GM12873 (cell line): ENCODE measurements at regions not wholly inside any gene's neighbourhood (a gene's known extent, or its start where the extent isn't known, plus 50 kb on each side); places are given as distances from the start of the nearest gene placed in this dataset.
A peak's percentile ranks its signal among the peaks of the same experiment; 100 is the strongest.

Experiments used
- CTCF ChIP-seq: IDR thresholded peaks from 2 replicates; pipeline ENCODE4 v1.5.1; 2012; ENCODE audit warnings: low read depth, mild to moderate bottlenecking, moderate library complexity, low read length, control low read depth; ENCODE audit not compliant: insufficient read depth; ENCODE audit errors: missing control alignments

GRCh38 chr18:8469544-8470130 lies 139.6 kb upstream of the RAB12 start:
- no peak for TF ChIP-seq CTCF

- no peak for TF ChIP-seq CTCF
Measured at GRCh38 chr18:8471372-8471771, 137.9 kb upstream of the RAB12 start.

GRCh38 chr18:8474661-8475060 lies 134.6 kb upstream of the RAB12 start:
- TF ChIP-seq CTCF = no peak

- TF ChIP-seq CTCF = no peak
Measured at GRCh38 chr18:8477615-8478014, 131.6 kb upstream of the RAB12 start.

GRCh38 chr18:8478166-8478967 lies 130.9 kb upstream of the RAB12 start:
- peak; percentile 93 for TF ChIP-seq CTCF

- TF ChIP-seq CTCF = no peak
Measured at GRCh38 chr18:8478968-8479370, 130.3 kb upstream of the RAB12 start.

GRCh38 chr18:8479789-8480188 lies 129.4 kb upstream of the RAB12 start:
- no peak for TF ChIP-seq CTCF
